ENCODE measurements at regions not wholly inside any gene's neighbourhood (a gene's known extent, or its start where the extent isn't known, plus 50 kb on each side); places are given as distances from the start of the nearest gene placed in this dataset.

DNA sequence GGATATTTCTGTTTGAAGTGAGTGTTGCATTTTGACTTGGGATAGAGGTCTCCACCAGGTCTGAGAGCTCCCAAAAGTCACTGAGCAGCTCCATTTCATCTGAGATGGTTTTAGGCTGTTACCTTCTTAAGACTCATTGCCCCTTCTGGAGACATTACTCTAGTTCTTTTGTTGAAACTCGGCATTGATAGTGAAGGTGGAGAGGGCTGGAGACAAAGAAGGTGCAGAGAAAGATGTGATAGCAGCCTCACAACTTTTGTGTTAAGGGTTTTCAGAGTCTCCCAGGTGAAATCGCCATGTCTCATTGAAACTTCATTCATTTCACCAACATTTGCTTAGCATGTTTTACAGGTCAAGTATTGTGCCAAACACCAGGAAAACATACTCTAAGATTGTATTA, 219.6 kb downstream of the INSIG2 start:
- Histone ChIP-seq H3K4me3 (no peak overlapping the region), H3F3A (ENCODE audit: low read depth) (peaks cover 33% of the 10 kb centered on the region), H3K9ac (no peak overlapping the region), H3K79me2 (ENCODE audit: low read depth) (no peaks in the 10 kb centered on the region), H3K27ac (no peak overlapping the region), H3K27me3 (peaks cover 5% of the 10 kb centered on the region), H3K36me3 (no peaks in the 10 kb centered on the region), H3K4me1 (peaks cover 6% of the 10 kb centered on the region), H3K9me3 (ENCODE audit: low read depth) (no peaks in the 10 kb centered on the region), H4K20me1 (ENCODE audit: low read depth) (no peaks in the 10 kb centered on the region), H2AFZ (replicated peaks) (no peak overlapping the region), H3K4me2 (no peak overlapping the region)
- no peak overlapping the region for H3K27ac Mint-ChIP-seq
- H3K27me3 Mint-ChIP-seq (ENCODE audit: insufficient read depth, low read depth), result peaks cover 8% of the 10 kb centered on the region
- H3K9me3 Mint-ChIP-seq, result no peaks in the 10 kb centered on the region
- no peak overlapping the region for H3K4me3 Mint-ChIP-seq
- TF ChIP-seq, protein P1, sequence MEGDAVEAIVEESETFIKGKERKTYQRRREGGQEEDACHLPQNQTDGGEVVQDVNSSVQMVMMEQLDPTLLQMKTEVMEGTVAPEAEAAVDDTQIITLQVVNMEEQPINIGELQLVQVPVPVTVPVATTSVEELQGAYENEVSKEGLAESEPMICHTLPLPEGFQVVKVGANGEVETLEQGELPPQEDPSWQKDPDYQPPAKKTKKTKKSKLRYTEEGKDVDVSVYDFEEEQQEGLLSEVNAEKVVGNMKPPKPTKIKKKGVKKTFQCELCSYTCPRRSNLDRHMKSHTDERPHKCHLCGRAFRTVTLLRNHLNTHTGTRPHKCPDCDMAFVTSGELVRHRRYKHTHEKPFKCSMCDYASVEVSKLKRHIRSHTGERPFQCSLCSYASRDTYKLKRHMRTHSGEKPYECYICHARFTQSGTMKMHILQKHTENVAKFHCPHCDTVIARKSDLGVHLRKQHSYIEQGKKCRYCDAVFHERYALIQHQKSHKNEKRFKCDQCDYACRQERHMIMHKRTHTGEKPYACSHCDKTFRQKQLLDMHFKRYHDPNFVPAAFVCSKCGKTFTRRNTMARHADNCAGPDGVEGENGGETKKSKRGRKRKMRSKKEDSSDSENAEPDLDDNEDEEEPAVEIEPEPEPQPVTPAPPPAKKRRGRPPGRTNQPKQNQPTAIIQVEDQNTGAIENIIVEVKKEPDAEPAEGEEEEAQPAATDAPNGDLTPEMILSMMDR (IDR thresholded peaks at IDR 0.05), result no peak
- no peak for TF ChIP-seq EZH2 (IDR thresholded peaks at IDR 0.05)
- no peak for TF ChIP-seq EZH2phosphoT487 (IDR thresholded peaks at IDR 0.05)
- no peaks in the 10 kb centered on the region for H3K36me3 Mint-ChIP-seq
- H3K4me1 Mint-ChIP-seq, result peaks cover 29% of the 10 kb centered on the region
- no peak for DNase-seq (ENCODE audit: low spot score)

DNA sequence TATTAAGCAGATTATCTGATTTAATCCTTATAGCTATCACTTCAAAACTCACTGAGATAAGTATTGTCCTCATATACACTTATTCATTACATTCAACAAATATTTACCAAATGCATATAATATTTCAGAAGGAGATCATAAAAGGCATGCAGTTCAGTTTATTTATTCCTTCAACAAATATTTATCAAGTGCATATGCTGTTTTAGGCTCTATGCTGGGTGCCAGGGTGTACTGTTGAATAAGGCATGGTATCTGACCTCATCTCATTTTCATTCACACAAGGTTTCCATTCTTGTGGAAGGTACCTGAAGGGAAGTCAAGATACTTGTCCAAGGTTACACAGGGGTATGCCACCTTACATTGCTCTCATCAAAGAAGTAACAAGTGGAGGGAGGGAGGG, 213.0 kb downstream of the INSIG2 start:
- H3K4me2 ChIP-seq, result no peak overlapping the region
- no peak overlapping the region for H3K27ac ChIP-seq
- H3K4me1 ChIP-seq, result no peaks in the 10 kb centered on the region
- no peaks in the 10 kb centered on the region for H3K9me3 ChIP-seq (ENCODE audit: low read depth)
- Mint-ChIP-seq H3K4me1 (no peaks in the 10 kb centered on the region), H3K4me3 (no peak overlapping the region), H3K9me3 (peaks cover 7% of the 10 kb centered on the region), H3K27me3 (ENCODE audit: insufficient read depth, low read depth) (peaks cover 2% of the 10 kb centered on the region), H3K27ac (no peak overlapping the region), H3K36me3 (no peaks in the 10 kb centered on the region)
- no peak overlapping the region for H3K4me3 ChIP-seq
- peaks cover 18% of the 10 kb centered on the region for H3F3A ChIP-seq (ENCODE audit: low read depth)
- no peak overlapping the region for H2AFZ ChIP-seq (replicated peaks)
- H3K27me3 ChIP-seq, result no peaks in the 10 kb centered on the region
- DNase-seq (ENCODE audit: low spot score), result no peak
- no peaks in the 10 kb centered on the region for H4K20me1 ChIP-seq (ENCODE audit: low read depth)
- no peaks in the 10 kb centered on the region for H3K79me2 ChIP-seq (ENCODE audit: low read depth)
- no peaks in the 10 kb centered on the region for H3K36me3 ChIP-seq
- TF ChIP-seq EZH2 (IDR thresholded peaks at IDR 0.05), result no peak
- TF ChIP-seq, protein P1 (IDR thresholded peaks at IDR 0.05), result no peak
- TF ChIP-seq EZH2phosphoT487 (IDR thresholded peaks at IDR 0.05), result no peak
- no peak overlapping the region for H3K9ac ChIP-seq

DNA sequence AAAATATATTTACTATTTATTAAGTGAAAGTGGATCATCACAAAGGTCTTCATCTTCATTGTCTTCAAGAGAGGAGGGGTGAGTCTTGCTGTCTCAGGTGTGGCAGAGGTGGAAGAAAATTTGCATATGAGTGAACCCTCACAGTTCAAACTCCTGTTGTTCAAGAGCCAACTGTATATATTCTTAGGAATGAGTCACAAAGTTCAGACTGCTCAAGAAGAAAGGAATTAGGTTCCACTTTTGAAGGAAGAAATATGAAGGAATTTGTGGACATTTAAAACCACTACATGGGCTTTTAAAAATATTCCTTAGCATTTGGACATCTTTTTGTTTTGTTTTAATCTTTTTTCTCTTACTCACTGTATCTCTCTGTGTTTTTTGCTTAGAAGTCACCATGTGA, 212.6 kb downstream of the INSIG2 start:
- Histone ChIP-seq H3F3A (ENCODE audit: low read depth) (peaks cover 14% of the 10 kb centered on the region), H3K4me2 (no peak overlapping the region), H3K4me1 (no peaks in the 10 kb centered on the region), H3K4me3 (no peak overlapping the region), H3K27me3 (no peaks in the 10 kb centered on the region), H3K9ac (no peak overlapping the region), H2AFZ (replicated peaks) (no peak overlapping the region), H4K20me1 (ENCODE audit: low read depth) (no peaks in the 10 kb centered on the region), H3K27ac (no peak overlapping the region), H3K79me2 (ENCODE audit: low read depth) (no peaks in the 10 kb centered on the region), H3K9me3 (ENCODE audit: low read depth) (no peaks in the 10 kb centered on the region), H3K36me3 (no peaks in the 10 kb centered on the region)
- TF ChIP-seq, protein P1 (IDR thresholded peaks at IDR 0.05), result no peak
- no peak for TF ChIP-seq EZH2phosphoT487 (IDR thresholded peaks at IDR 0.05)
- no peak for TF ChIP-seq EZH2 (IDR thresholded peaks at IDR 0.05)
- Mint-ChIP-seq H3K27me3 (ENCODE audit: insufficient read depth, low read depth) (peaks cover 2% of the 10 kb centered on the region), H3K9me3 (peaks cover 11% of the 10 kb centered on the region), H3K4me3 (no peak overlapping the region), H3K36me3 (no peaks in the 10 kb centered on the region), H3K27ac (no peak overlapping the region), H3K4me1 (no peaks in the 10 kb centered on the region)
- no peak for DNase-seq (ENCODE audit: low spot score)

All from neural progenitor cell (in vitro differentiated cells).